ENCODE measurements at regions not wholly inside any gene's neighbourhood (a gene's known extent, or its start where the extent isn't known, plus 50 kb on each side); places are given as distances from the start of the nearest gene placed in this dataset.

GRCh38 chr7:16023046-16023445, 336.6 kb upstream of the MEOX2 start:
- Mint-ChIP-seq H3K36me3 (no peaks in the 10 kb centered on the region), H3K27ac (no peak overlapping the region), H3K27me3 (no peaks in the 10 kb centered on the region), H3K4me3 (no peak overlapping the region), H3K9me3 (peaks cover 0 to 8% (median 0%) of the 10 kb centered on the region in 8 donors), H3K4me1 (no peaks in the 10 kb centered on the region)
- no peaks in the 10 kb centered on the region for H3K9me3 ChIP-seq (ENCODE audit: control insufficient read depth in 1 of 2, low read length in 2 of 2)
- H3K36me3 ChIP-seq (ENCODE audit: insufficient read depth, low read length), result no peaks in the 10 kb centered on the region
- no peaks in the 10 kb centered on the region for H3K27me3 ChIP-seq (ENCODE audit: insufficient read depth, low read length)
- H3K27ac ChIP-seq (ENCODE audit: low read depth, low read length), result no peak overlapping the region
- intact Hi-C loops (cut with micrococcal nuclease), result no loop called here
- DNase-seq, result no peak
- ChIA-PET POLR2A (ENCODE audit: partially characterized antibody) (no interaction called here), CTCF (ENCODE audit: partially characterized antibody) (no interaction called here)
- H3K4me1 ChIP-seq (ENCODE audit: insufficient read depth, low read length), result no peaks in the 10 kb centered on the region
- H3K4me3 ChIP-seq (ENCODE audit: low read length in 2 of 2), result no peak overlapping the region

- intact Hi-C loops (cut with micrococcal nuclease), result no loop called here
- no peaks in the 10 kb centered on the region for H3K9me3 ChIP-seq (ENCODE audit: control insufficient read depth in 1 of 2, low read length in 2 of 2)
- ChIA-PET CTCF (ENCODE audit: partially characterized antibody) (no interaction called here), POLR2A (ENCODE audit: partially characterized antibody) (no interaction called here)
- no peak overlapping the region for H3K27ac ChIP-seq (ENCODE audit: low read depth, low read length)
- Mint-ChIP-seq H3K27ac (no peak overlapping the region), H3K4me1 (no peaks in the 10 kb centered on the region), H3K36me3 (no peaks in the 10 kb centered on the region), H3K27me3 (no peaks in the 10 kb centered on the region), H3K4me3 (no peak overlapping the region), H3K9me3 (peaks cover 0 to 9% (median under 1%) of the 10 kb centered on the region in 8 donors)
- H3K27me3 ChIP-seq (ENCODE audit: insufficient read depth, low read length), result no peaks in the 10 kb centered on the region
- H3K4me1 ChIP-seq (ENCODE audit: insufficient read depth, low read length), result no peaks in the 10 kb centered on the region
- DNase-seq, result no peak
- no peaks in the 10 kb centered on the region for H3K36me3 ChIP-seq (ENCODE audit: insufficient read depth, low read length)
- no peak overlapping the region for H3K4me3 ChIP-seq (ENCODE audit: low read length in 2 of 2)
Observed at GRCh38 chr7:16021851-16022250, 335.4 kb upstream of the MEOX2 start.

DNA sequence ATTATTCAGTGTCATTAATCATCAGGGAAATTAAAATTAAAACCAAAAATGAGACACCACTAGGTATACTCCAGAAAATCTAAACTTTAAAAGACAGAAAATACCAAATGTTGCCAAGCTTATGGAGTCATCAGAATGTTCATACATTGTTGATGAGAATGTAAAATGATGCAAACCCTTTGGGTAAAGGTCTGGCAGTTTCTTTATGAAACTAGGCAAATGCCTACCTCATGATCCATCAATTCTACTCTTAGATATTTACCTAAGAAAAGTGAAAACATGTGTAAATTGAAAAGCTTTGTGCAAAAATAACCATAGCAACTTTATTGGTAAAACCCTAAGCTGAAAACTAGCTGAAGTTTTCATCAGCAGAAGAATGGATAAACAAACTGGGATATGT, 329.5 kb upstream of the MEOX2 start:
- ChIA-PET CTCF (ENCODE audit: partially characterized antibody) (no interaction called here), POLR2A (ENCODE audit: partially characterized antibody) (no interaction called here)
- no peak for DNase-seq
- Histone ChIP-seq H3K27ac (ENCODE audit: low read depth, low read length) (no peak overlapping the region), H3K4me3 (ENCODE audit: low read length in 2 of 2) (no peak overlapping the region), H3K36me3 (ENCODE audit: insufficient read depth, low read length) (no peaks in the 10 kb centered on the region), H3K4me1 (ENCODE audit: insufficient read depth, low read length) (no peaks in the 10 kb centered on the region), H3K27me3 (ENCODE audit: insufficient read depth, low read length) (no peaks in the 10 kb centered on the region), H3K9me3 (ENCODE audit: control insufficient read depth in 1 of 2, low read length in 2 of 2) (no peaks in the 10 kb centered on the region)
- H3K27me3 Mint-ChIP-seq, result no peaks in the 10 kb centered on the region
- no peak overlapping the region for H3K4me3 Mint-ChIP-seq
- H3K27ac Mint-ChIP-seq, result no peak overlapping the region
- H3K4me1 Mint-ChIP-seq, result no peaks in the 10 kb centered on the region
- H3K9me3 Mint-ChIP-seq, result peaks cover 0 to 5% (median under 1%) of the 10 kb centered on the region in 8 donors
- no peaks in the 10 kb centered on the region for H3K36me3 Mint-ChIP-seq
- intact Hi-C loops (cut with micrococcal nuclease), result no loop called here

DNA sequence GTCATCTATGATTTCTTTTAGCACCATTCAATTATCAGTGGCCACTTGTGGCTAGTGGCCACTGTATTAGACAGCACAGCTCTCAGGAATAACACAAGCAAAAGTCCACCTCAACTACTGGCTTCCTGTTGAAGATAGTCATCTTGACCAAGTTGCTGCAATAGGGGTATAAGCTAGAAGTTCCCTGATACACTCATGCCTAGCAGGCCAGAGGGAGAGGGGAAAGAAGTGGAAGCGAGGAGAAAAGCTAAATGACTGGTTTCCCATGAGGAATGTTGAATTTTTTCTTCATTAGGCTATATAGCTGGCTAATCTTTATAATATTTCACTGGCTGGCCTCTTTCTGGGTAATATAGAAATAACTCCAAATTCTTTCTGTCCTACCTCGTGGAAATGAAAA, 327.5 kb upstream of the MEOX2 start:
- H3K36me3 ChIP-seq (ENCODE audit: insufficient read depth, low read length), result no peaks in the 10 kb centered on the region
- intact Hi-C loops (cut with micrococcal nuclease), result no loop called here
- no peaks in the 10 kb centered on the region for H3K36me3 Mint-ChIP-seq
- H3K9me3 Mint-ChIP-seq, result peaks cover 0 to 4% (median 0%) of the 10 kb centered on the region in 8 donors
- H3K9me3 ChIP-seq (ENCODE audit: control insufficient read depth in 1 of 2, low read length in 2 of 2), result no peaks in the 10 kb centered on the region
- H3K27me3 Mint-ChIP-seq, result no peaks in the 10 kb centered on the region
- CTCF ChIA-PET (ENCODE audit: partially characterized antibody), result no interaction called here
- no peak overlapping the region for H3K4me3 ChIP-seq (ENCODE audit: low read length in 2 of 2)
- no peaks in the 10 kb centered on the region for H3K4me1 Mint-ChIP-seq
- DNase-seq, result no peak
- no peaks in the 10 kb centered on the region for H3K4me1 ChIP-seq (ENCODE audit: insufficient read depth, low read length)
- no peak overlapping the region for H3K27ac ChIP-seq (ENCODE audit: low read depth, low read length)
- H3K27ac Mint-ChIP-seq, result no peak overlapping the region
- H3K4me3 Mint-ChIP-seq, result no peak overlapping the region
- POLR2A ChIA-PET (ENCODE audit: partially characterized antibody), result no interaction called here
- no peaks in the 10 kb centered on the region for H3K27me3 ChIP-seq (ENCODE audit: insufficient read depth, low read length)

DNA sequence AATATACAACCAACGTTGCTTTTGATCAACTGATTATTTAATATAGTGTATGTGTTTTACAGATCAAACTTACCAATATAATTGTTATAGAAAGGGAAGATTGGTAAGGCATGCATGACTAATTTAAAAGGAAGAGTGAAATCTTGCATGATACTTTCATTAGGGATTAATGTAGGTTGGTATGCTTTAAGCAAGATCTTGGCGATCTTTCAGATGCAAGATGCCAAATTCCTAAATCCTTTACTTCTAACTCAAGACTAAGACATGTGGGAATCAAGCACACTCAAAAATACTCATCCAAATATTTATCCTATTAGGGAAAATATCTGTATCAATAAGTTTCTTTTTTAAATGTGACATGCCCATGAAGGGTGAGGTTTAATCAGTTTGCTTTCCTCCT, 321.4 kb upstream of the MEOX2 start:
- Mint-ChIP-seq H3K4me1 (no peaks in the 10 kb centered on the region), H3K27me3 (no peaks in the 10 kb centered on the region), H3K4me3 (no peak overlapping the region), H3K9me3 (peaks cover 0 to 3% (median 0%) of the 10 kb centered on the region in 8 donors), H3K36me3 (no peaks in the 10 kb centered on the region), H3K27ac (no peak overlapping the region)
- no peak for DNase-seq
- intact Hi-C loops (cut with micrococcal nuclease), result no loop called here
- Histone ChIP-seq H3K36me3 (ENCODE audit: insufficient read depth, low read length) (no peaks in the 10 kb centered on the region), H3K9me3 (ENCODE audit: control insufficient read depth in 1 of 2, low read length in 2 of 2) (no peaks in the 10 kb centered on the region), H3K27ac (ENCODE audit: low read depth, low read length) (no peak overlapping the region), H3K27me3 (ENCODE audit: insufficient read depth, low read length) (no peaks in the 10 kb centered on the region), H3K4me1 (ENCODE audit: insufficient read depth, low read length) (no peaks in the 10 kb centered on the region), H3K4me3 (ENCODE audit: low read length in 2 of 2) (no peak overlapping the region)
- ChIA-PET POLR2A (ENCODE audit: partially characterized antibody) (no interaction called here), CTCF (ENCODE audit: partially characterized antibody) (no interaction called here)

GRCh38 chr7:16004702-16005101, 318.2 kb upstream of the MEOX2 start:
- Mint-ChIP-seq H3K4me1 (no peaks in the 10 kb centered on the region), H3K9me3 (peaks cover 0 to 3% (median 0%) of the 10 kb centered on the region in 8 donors), H3K27me3 (no peaks in the 10 kb centered on the region), H3K36me3 (no peaks in the 10 kb centered on the region), H3K4me3 (no peak overlapping the region), H3K27ac (no peak overlapping the region)
- H3K27ac ChIP-seq (ENCODE audit: low read depth, low read length), result no peak overlapping the region
- no peak for DNase-seq
- ChIA-PET CTCF (ENCODE audit: partially characterized antibody) (no interaction called here), POLR2A (ENCODE audit: partially characterized antibody) (no interaction called here)
- intact Hi-C loops (cut with micrococcal nuclease), result no loop called here
- H3K4me1 ChIP-seq (ENCODE audit: insufficient read depth, low read length), result no peaks in the 10 kb centered on the region
- H3K36me3 ChIP-seq (ENCODE audit: insufficient read depth, low read length), result no peaks in the 10 kb centered on the region
- H3K9me3 ChIP-seq (ENCODE audit: control insufficient read depth in 1 of 2, low read length in 2 of 2), result no peaks in the 10 kb centered on the region
- H3K27me3 ChIP-seq (ENCODE audit: insufficient read depth, low read length), result no peaks in the 10 kb centered on the region
- no peak overlapping the region for H3K4me3 ChIP-seq (ENCODE audit: low read length in 2 of 2)

DNA sequence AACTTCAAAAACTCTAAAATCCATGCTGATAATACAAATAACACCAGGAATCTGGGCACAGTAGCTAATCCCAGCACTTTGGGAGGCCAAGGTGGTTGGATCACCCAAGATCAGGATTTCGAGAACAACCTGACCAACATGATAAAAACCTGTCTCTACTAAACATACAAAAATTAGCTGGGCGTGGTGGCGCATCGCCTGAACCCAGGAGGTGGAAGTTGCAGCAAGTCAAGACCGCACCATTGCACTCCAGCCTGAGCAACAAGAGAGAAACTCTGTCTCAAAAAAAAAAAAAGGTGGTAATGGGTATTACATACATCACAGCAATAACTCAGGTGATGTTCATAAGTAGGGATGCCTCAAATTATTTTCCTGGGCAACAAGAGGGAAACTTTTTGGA, 315.0 kb upstream of the MEOX2 start:
- no peak overlapping the region for H3K27ac ChIP-seq (ENCODE audit: low read depth, low read length)
- H3K4me1 ChIP-seq (ENCODE audit: insufficient read depth, low read length), result no peaks in the 10 kb centered on the region
- no peaks in the 10 kb centered on the region for H3K9me3 ChIP-seq (ENCODE audit: control insufficient read depth in 1 of 2, low read length in 2 of 2)
- Mint-ChIP-seq H3K36me3 (no peaks in the 10 kb centered on the region), H3K9me3 (peaks cover 0 to 3% (median 0%) of the 10 kb centered on the region in 8 donors), H3K4me1 (no peaks in the 10 kb centered on the region), H3K27ac (no peak overlapping the region), H3K27me3 (no peaks in the 10 kb centered on the region), H3K4me3 (no peak overlapping the region)
- CTCF ChIA-PET (ENCODE audit: partially characterized antibody), result no interaction called here
- no peaks in the 10 kb centered on the region for H3K27me3 ChIP-seq (ENCODE audit: insufficient read depth, low read length)
- H3K36me3 ChIP-seq (ENCODE audit: insufficient read depth, low read length), result no peaks in the 10 kb centered on the region
- H3K4me3 ChIP-seq (ENCODE audit: low read length in 2 of 2), result no peak overlapping the region
- intact Hi-C loops (cut with micrococcal nuclease), result no loop called here
- POLR2A ChIA-PET (ENCODE audit: partially characterized antibody), result no interaction called here
- DNase-seq, result no peak

- Histone ChIP-seq H3K27ac (ENCODE audit: low read depth, low read length) (no peak overlapping the region), H3K4me1 (ENCODE audit: insufficient read depth, low read length) (no peaks in the 10 kb centered on the region), H3K36me3 (ENCODE audit: insufficient read depth, low read length) (no peaks in the 10 kb centered on the region), H3K4me3 (ENCODE audit: low read length in 2 of 2) (no peak overlapping the region), H3K9me3 (ENCODE audit: control insufficient read depth in 1 of 2, low read length in 2 of 2) (no peaks in the 10 kb centered on the region), H3K27me3 (ENCODE audit: insufficient read depth, low read length) (no peaks in the 10 kb centered on the region)
- POLR2A ChIA-PET (ENCODE audit: partially characterized antibody), result no interaction called here
- H3K4me3 Mint-ChIP-seq, result no peak overlapping the region
- H3K9me3 Mint-ChIP-seq, result peaks cover 0 to 4% (median 0%) of the 10 kb centered on the region in 8 donors
- no peak for DNase-seq
- no peaks in the 10 kb centered on the region for H3K27me3 Mint-ChIP-seq
- intact Hi-C loops (cut with micrococcal nuclease), result no loop called here
- CTCF ChIA-PET (ENCODE audit: partially characterized antibody), result no interaction called here
- H3K4me1 Mint-ChIP-seq, result no peaks in the 10 kb centered on the region
- no peak overlapping the region for H3K27ac Mint-ChIP-seq
- no peaks in the 10 kb centered on the region for H3K36me3 Mint-ChIP-seq
Observed at GRCh38 chr7:15998617-15999016, 312.1 kb upstream of the MEOX2 start.

All from CD4-positive, alpha-beta memory T cell (primary cell).